ENCODE measurements at regions not wholly inside any gene's neighbourhood (a gene's known extent, or its start where the extent isn't known, plus 50 kb on each side); places are given as distances from the start of the nearest gene placed in this dataset.

DNA sequence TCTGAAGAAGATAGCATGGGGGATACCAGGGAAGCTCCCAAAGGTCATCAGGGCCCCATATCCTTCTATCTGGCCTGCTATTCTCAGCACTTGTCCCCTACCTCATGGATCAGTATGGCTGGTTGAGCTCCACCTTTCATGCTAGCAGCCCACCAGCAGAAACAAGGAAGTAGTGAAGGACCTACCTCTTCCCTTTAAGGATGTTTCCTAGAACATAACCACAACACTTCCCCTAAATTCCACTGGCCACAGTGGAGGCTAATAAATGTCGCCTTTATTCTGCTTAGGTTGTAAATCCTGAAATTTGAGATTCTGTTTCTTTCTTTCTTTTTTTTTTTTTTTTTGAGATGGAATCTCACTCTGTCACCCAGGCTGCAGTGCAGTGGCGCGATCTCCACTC, 128.6 kb upstream of the PARP11 start:
- no peak for TF ChIP-seq EZH2 (IDR thresholded peaks at IDR 0.05; ENCODE audit: insufficient read depth, poor library complexity, severe bottlenecking)
- no peak for TF ChIP-seq EZH2phosphoT487 (IDR thresholded peaks at IDR 0.05; ENCODE audit: insufficient read depth, low read depth)
